HG02623 (cell line): ENCODE measurements at regions not wholly inside any gene's neighbourhood (a gene's known extent, or its start where the extent isn't known, plus 50 kb on each side); places are given as distances from the start of the nearest gene placed in this dataset.
A peak's percentile ranks its signal among the peaks of the same experiment; 100 is the strongest.

Experiments used
- ATAC-seq: cut with Tn5 transposase; IDR thresholded peaks from one replicate; pipeline ENCODE4 v1.9.1; 2021; ENCODE audit warnings: moderate library complexity; ENCODE audit not compliant: unreplicated experiment

DNA sequence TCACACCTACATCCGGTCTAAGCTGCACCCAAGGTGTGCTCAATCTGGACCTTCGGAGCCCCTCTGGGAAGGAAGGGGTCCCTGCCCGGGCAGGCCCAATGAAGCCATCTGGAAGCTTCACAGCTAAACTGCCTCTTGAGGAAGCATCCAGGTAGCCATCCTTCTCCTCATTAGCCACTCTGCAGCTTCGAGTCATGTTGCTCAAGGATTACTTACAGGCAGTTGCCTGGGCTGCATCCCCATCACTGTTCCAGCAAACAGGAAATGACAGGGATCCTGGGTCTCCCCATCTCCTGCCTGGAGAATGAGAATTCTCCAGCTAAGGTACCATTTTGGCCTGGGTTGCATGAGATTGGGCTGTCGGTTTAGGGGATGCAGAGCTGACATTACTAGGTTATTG lies 91.7 kb downstream of the ERMARD start:
- no peak for ATAC-seq

DNA sequence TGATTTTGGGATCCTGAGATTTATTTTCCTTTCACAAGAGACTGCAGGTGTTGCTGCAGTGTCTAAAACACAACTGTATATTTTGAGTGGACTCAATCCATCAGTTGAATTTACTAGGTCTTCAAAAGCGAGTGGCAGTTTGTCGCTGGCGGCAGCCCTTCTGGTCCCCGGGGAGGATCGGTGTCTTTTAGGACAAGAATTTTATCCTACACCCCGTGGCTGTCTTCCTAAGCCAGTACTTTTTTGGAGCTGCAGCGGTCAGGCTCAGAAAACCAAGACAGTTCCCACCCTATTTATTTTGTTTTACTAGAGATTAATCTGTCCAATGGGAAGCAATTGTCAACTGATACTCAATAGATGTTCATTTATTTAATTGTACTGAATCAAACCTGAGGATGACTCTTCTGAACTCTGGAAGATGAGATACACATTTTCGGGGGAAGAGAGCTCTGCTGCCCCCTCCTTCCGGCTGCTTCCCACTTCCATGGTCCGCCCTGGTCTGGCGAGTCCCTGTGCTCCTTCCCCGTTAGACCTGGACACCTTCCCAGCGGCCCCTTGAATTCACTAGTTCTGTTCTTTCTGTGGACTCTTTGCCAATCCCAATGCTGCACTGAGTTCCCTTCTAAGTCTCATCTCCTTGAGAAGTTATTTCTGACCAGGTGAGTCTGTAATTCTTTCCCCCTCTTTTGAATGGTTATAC lies 90.6 kb downstream of the ERMARD start:
- ATAC-seq = no peak

DNA sequence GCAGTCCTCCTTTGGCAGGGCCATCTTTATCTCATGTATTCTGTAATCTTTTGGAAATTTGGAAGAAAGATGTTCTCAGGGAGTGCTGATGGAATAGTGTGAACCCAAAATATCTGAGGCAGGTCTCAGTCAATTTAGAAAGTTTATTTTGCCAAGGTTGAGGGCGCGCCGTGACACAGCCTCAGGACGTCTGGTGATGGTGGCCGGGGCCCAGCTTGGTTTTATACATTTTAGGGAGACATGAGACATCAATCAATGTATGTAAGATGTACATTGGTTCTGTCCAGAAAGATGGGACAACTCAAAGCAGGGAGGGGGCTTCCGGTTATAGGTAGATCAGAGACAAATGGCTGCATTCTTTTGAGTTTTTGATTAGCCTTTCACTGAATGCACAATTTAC lies 89.8 kb downstream of the ERMARD start:
- ATAC-seq = no peak

DNA sequence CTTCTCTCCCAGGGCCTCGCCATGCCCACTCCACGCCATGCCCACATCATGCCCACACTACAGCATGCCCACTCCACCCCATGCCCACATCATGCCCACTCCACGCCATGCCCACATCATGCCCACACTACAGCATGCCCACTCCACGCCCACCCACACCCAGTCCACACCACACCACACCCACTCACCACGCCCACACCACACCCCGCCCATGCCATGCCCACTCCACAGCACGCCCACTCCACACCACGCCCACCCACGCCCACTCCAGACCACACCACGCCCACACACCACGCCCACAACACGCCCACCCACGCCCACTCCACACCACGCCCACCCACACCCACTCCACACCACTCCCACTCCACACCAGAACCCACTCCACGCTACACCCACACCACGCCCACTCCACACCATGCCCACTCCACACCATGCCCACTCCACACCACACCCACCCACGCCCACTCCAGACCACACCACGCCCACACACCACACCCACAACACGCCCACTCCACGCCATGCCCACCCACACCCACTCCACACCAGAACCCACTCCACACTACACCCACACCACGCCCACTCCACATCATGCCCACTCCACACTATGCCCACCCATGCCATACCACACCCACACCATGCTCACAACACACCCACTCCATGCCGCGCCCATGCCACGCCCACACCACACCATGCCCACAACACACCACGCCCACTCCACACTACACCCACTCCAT lies 88.6 kb downstream of the ERMARD start:
- no peak for ATAC-seq

DNA sequence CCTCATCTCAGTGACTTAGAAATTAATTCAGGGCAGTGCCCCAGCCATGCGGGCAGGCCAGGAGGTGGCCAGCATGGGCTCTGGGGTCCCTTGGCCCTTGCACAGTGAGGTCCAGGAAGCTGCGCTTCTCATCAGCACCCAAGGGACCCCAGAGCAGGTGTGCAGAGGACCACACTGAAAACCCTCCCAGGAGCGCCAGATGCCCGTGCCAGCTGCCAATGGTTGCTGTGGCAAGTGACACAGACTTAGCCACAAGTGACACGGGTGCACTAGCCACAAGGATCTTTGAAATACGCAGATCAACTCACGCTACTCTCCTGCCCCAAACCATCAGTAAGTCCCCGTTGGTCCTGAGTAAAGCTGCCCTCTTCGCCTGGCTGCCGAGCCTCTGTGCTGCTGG lies 88.1 kb downstream of the ERMARD start:
- no peak for ATAC-seq

DNA sequence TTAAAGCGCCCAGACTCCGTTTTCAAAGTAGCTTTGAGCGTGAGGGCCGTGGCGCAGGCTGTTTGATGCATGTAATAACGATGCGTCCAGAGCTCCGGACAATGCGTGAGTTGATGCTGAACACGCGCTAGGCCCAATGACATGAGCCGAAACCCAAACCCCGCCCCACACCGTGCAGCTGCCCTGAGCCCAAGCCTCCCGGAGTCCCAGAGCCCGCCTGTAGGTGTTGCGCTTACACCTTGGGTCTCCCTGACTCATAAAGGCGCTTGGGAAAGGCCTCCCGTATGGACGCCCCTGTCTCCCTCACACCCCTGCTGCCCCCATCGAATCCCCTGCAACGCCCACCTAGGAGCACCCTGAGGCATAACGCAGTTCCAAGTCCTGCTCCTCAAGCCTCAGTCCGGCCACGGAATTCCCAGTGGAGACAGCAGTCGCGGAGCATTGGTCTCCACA lies 87.6 kb downstream of the ERMARD start:
- ATAC-seq = no peak

DNA sequence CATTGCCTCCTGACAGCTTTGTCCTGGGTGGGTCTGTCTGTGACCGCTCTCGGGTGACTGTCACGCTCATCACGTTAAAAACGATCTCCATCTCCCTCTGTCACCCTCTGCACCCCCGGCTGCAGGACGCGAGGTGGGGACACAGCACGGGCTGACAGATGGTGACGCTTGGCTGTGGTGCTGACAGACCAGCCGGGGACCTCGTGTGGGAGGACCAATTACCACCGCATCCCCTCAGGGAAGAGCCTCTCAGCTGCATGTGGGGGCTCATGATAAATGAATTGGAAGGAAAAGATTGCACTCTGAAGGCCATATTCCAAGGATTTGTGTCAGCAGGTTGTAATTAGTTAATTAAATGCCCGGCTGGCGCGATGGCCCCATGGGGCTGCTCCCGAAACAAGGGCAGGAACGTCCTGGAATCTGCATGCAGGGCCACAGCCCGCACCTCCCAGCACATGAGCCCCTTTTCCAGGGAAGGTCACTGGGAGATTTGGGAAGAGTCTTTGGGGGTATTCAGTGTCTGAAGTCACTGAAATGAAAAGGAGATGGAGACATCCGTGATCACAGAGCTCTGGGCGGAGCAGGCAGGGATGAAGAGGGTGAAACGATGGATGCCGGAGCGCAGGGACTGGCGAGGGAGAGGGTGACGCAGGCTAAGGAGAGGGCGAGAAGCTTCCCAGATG lies 87.1 kb downstream of the ERMARD start:
- no peak for ATAC-seq

DNA sequence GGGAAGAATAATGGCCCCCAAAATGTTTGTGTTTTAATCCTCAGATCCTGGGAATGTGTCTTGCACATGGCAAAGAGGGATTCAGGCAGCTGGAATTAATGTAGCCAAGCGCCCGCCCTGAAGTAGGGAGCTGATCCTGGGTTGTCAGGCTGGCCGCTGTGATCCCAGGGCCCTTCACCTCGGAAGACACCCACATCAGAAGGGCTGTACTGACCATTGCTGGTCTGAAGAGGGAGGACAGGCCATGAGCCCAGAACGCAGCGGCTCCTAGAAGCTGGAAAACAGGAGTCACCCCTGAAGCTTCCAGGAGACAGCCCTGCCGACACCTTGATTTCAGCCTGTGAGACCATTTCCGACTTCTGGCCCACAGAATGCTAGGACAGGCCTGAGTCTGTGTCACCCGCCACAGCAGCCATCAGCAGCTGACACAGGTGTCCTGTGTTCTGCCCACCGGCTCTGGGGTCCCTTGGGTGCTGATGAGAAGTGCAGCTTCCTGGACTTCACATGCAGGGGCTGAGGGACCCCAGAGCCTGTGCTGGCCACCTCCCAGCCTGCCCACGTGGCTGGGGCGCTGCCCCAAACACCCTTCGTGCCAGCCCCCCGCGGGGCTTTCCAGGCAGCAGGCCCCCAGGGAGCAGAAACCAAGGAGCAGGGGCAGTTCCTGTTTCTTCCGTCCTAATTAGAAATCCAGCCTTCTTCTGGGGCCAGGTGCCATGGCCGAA lies 86.3 kb downstream of the ERMARD start:
- no peak for ATAC-seq

DNA sequence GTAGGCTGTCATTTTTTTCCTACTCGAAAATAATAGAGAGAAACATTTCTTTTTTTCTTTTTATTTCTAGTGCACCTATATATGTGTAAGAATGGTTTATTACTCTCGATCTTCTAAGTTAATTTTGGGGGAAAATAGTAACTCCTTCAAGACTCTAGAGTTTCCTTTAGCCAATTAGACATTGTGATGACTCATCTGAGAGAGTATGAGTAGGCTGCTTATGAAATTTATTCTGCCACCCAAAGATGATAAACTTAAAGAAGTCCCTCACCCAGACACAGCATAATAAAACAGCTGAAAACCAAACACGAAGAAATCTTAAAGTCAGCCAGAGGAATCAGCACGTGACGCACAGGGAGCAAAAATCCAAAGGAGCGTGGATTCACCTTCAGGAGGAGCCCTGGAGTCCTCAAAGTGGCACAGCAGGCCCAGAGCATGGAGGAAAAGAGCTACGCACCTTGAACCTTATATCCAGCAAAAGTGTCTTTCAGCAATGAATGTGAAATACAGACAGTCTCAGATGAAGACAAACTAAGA lies 81.9 kb downstream of the ERMARD start:
- no peak for ATAC-seq

DNA sequence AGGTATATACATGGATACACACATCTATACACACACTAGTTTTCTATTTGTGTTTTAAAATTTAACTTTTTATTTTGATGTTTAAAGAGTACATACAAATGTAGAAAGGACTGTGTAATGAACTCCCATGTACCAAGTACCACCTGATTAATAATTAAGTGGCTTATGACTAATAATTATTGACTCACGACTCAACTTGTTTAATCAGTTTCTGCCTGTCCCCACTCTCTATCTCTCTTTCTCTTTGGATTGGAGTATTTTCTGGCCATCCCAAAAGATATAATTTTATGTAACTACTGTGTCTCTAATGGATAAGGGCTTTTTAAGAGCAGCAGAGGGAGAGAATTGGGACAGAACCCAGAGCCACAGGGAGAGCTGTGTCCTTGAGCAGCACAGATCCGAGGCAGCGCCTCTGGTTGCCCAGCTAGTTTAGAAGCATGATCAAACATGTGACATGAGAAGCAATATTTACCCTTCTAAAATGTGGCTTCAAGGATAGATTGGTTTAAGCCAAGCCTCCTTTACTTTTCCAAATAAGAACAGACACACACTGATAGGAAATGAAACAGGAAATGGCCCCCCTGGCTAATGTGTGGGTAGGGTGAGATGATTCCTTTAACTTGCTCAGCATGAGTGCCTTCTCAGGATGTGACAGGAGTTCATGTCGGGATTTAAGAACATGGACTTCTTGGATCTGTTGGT lies 81.0 kb downstream of the ERMARD start:
- ATAC-seq = no peak

DNA sequence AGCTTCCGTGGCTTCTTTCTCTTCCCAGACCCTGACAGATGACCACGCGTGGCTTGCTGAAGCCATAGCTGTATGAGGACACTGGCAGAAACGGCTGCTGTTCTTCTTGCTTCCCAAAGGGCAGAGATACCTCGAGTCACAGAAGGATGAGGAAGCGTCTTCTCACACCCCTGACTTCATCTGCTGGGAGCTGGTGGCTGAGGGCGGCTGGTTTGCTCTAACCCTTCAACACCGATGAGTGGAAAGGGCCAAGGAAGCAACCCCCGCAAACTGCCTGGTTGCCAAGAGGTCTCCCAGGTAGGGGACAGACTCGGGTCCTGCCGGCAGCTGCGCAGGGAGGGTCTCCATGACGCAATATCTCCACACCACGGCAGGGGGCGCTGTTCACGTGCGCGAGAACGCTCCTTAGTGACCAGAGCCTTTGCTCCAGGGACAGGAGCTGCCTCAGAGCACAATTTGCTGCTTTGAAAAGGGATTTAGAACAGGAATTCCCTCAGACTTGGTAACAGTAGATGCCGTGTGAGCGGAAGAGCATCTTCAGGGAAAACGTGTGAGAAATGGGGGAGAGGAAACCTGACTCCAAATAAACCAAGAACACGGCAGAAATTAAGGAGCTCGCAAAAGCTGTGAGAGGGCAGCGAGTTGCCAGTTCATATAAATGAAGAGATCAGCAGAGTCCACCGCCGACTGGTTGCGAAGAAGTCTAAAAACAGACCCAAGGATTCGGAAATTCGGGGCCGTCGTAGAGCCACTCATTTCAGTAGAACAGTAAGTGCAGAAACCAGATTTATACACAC lies 80.2 kb downstream of the ERMARD start:
- peak; percentile 60 for ATAC-seq
